GM12878 (cell line): ENCODE measurements at regions not wholly inside any gene's neighbourhood (a gene's known extent, or its start where the extent isn't known, plus 50 kb on each side); places are given as distances from the start of the nearest gene placed in this dataset.

Experiments
- ATAC-seq: fragments of 200-7000 bp; cut with Tn5 transposase; 3 replicates; pipeline ENCODE4 v1.9.1; 2020; ENCODE audit warnings: mild to moderate bottlenecking, moderate library complexity
- BruUV-seq: library from RNA; stranded (reverse); fragments of 400-500 nt; replicated peaks from 2 replicates; lab custom pipeline; 2021; lab: Mats Ljungman, UMichigan
- CTCF ChIA-PET: fragments of 300-600 bp; sonication (Branson Sonifier 250); formaldehyde crosslinking; extraction: SDS; loops from one replicate; lab custom pipeline; 2021; ENCODE audit warnings: inconsistent platforms; lab: Yijun Ruan, JAX
- POLR2A ChIA-PET: fragments of 350-600 bp; formaldehyde crosslinking; extraction: SDS; loops from one replicate; lab custom pipeline; 2021; ENCODE audit warnings: inconsistent platforms; lab: Charles Lee
- RAD21 ChIA-PET: fragments of 300-600 bp; sonication (Branson Sonifier 250); formaldehyde crosslinking; loops from one replicate; lab custom pipeline; 2023; ENCODE audit warnings: antibody characterized with exemption; ENCODE audit not compliant: unreplicated experiment; lab: Charles Lee
- SMC1A ChIA-PET: fragments of 300-600 bp; sonication (Branson Sonifier 250); formaldehyde crosslinking; loops from one replicate; lab custom pipeline; 2023; ENCODE audit not compliant: unreplicated experiment, uncharacterized antibody; lab: Charles Lee
- DNase-seq: peaks from one replicate; pipeline ENCODE4 v3.0.0-alpha.2; 2011; ENCODE audit warnings: low read depth, low spot score
- FAIRE-seq: peaks from 3 replicates; lab custom pipeline; 2011; peaks lifted over from hg19 to GRCh38; lab: Jason Lieb, UNC
- H2AFZ ChIP-seq: 2 replicates; pipeline ENCODE4 v1.6.0; 2011; ENCODE audit warnings: low read depth, low read length, control low read depth; ENCODE audit not compliant: control insufficient read depth
- H3K27ac ChIP-seq: 2 replicates; pipeline ENCODE4 v1.5.1; 2011; ENCODE audit warnings: control low read depth; ENCODE audit not compliant: control insufficient read depth, insufficient read depth
- H3K27me3 ChIP-seq, 2 experiments: replicated peaks in 1 of 2; 2 replicates each; pipeline versions ENCODE4 v1.6.0 to v1.6.1; 2011; ENCODE audit warnings: low read length in 1 of 2; ENCODE audit not compliant: control insufficient read depth in 2 of 2, insufficient read depth in 2 of 2
- H3K36me3 ChIP-seq, 2 experiments: 2 replicates each; pipeline ENCODE4 v1.5.1; 2011; ENCODE audit warnings: low read length in 1 of 2; ENCODE audit not compliant: control insufficient read depth in 2 of 2, insufficient read depth in 2 of 2
- H3K4me1 ChIP-seq: 2 replicates; pipeline ENCODE4 v1.6.1; 2011; ENCODE audit warnings: mild to moderate bottlenecking, low read length, moderate library complexity, mixed read lengths; ENCODE audit not compliant: control insufficient read depth, insufficient read depth
- H3K4me2 ChIP-seq: 2 replicates; pipeline ENCODE4 v1.6.0; 2011; ENCODE audit warnings: control low read depth; ENCODE audit not compliant: control insufficient read depth, insufficient read depth
- H3K4me3 ChIP-seq: fragments of 200-600 bp; sonication (generic); 2 replicates; pipeline ENCODE4 v1.5.1; 2016
- H3K79me2 ChIP-seq: 2 replicates; pipeline ENCODE4 v1.6.0; 2011; ENCODE audit warnings: low read length; ENCODE audit not compliant: control insufficient read depth, insufficient read depth
- H3K9ac ChIP-seq: 2 replicates; pipeline ENCODE4 v1.8.0; 2011; ENCODE audit warnings: low read length, control low read depth, mixed read lengths; ENCODE audit not compliant: control insufficient read depth, insufficient read depth
- H3K9me3 ChIP-seq: replicated peaks from 3 replicates; pipeline ENCODE4 v1.5.1; 2011; ENCODE audit warnings: mild to moderate bottlenecking, low read length; ENCODE audit not compliant: control insufficient read depth, insufficient read depth
- H4K20me1 ChIP-seq: 2 replicates; pipeline ENCODE4 v1.6.0; 2011; ENCODE audit not compliant: control insufficient read depth, insufficient read depth
- CHD1 ChIP-seq: IDR thresholded peaks from 2 replicates; pipeline ENCODE4 v1.6.1; 2012; ENCODE audit warnings: low read depth, low read length, improper control_type of control experiment
- JUND ChIP-seq: IDR thresholded peaks from 2 replicates; pipeline ENCODE4 v1.6.1; 2012; ENCODE audit warnings: low read depth, mild to moderate bottlenecking, low read length, improper control_type of control experiment, moderate library complexity
- KLF5 ChIP-seq: fragments of 450-650 bp; IDR thresholded peaks from 2 replicates; pipeline ENCODE4 v1.6.1; 2014; ENCODE audit warnings: mild to moderate bottlenecking; ENCODE audit not compliant: partially characterized antibody
- NBN ChIP-seq: fragments of 450-650 bp; IDR thresholded peaks from 2 replicates; pipeline ENCODE4 v1.6.1; 2016
- POLR2A ChIP-seq: IDR thresholded peaks from 2 replicates; pipeline ENCODE4 v1.6.1; 2011; ENCODE audit warnings: low read depth, mild to moderate bottlenecking, low read length
- POU2F2 ChIP-seq: IDR thresholded peaks from 3 replicates; pipeline ENCODE4 v1.6.1; 2011; ENCODE audit warnings: low read depth, mild to moderate bottlenecking, low read length, borderline replicate concordance
- RELA ChIP-seq: fragments of 450-650 bp; IDR thresholded peaks from 2 replicates; pipeline ENCODE4 v1.8.0; 2014; ENCODE audit warnings: borderline replicate concordance; ENCODE audit not compliant: partially characterized antibody
- SUPT20H ChIP-seq: IDR thresholded peaks from 2 replicates; pipeline ENCODE4 v1.6.1; 2011; ENCODE audit warnings: low read depth, mild to moderate bottlenecking, low read length, moderate library complexity, borderline replicate concordance; ENCODE audit not compliant: control insufficient read depth
- TCF3 ChIP-seq: IDR thresholded peaks from 2 replicates; pipeline ENCODE4 v1.6.1; 2012; ENCODE audit warnings: low read depth, mild to moderate bottlenecking, low read length, borderline replicate concordance; ENCODE audit not compliant: insufficient read depth
- ZBED1 ChIP-seq: IDR thresholded peaks from 2 replicates; pipeline ENCODE4 v1.6.1; 2016; ENCODE audit warnings: borderline replicate concordance
- WGBS: methylation state at CpG from one replicate; pipeline ENCODE4 v1.1.6; 2016; ENCODE audit warnings: low lambda C conversion rate; ENCODE audit not compliant: insufficient replicate concordance, insufficient coverage; ENCODE audit errors: missing lambda C conversion rate; 5-methylcytosine and 5-hydroxymethylcytosine counted together
- in situ Hi-C: fragments of 300-500 bp; cut with MboI; formaldehyde crosslinking; loops from 9 replicates; pipeline ENCODE4 v1.14.3; 2018; ENCODE audit warnings: mixed read lengths
- intact Hi-C: fragments of 100-400 bp; cut with micrococcal nuclease; formaldehyde crosslinking; loops from one replicate; pipeline ENCODE4 v1.14.2; 2022; ENCODE audit not compliant: unreplicated experiment
- TF ChIP-seq, protein P1 (sequence below): IDR thresholded peaks from 2 replicates; pipeline ENCODE4 v1.6.1; 2011; ENCODE audit warnings: borderline replicate concordance, low read depth, mild to moderate bottlenecking, moderate library complexity, low read length; ENCODE audit not compliant: insufficient read depth, poor library complexity, severe bottlenecking
- TF ChIP-seq, protein P2 (sequence below): fragments of 450-650 bp; IDR thresholded peaks from 2 replicates; pipeline ENCODE4 v1.6.1; 2014; ENCODE audit warnings: mild to moderate bottlenecking
- TF ChIP-seq, protein P3 (sequence below): IDR thresholded peaks from 2 replicates; pipeline ENCODE4 v1.6.1; 2011; ENCODE audit warnings: mild to moderate bottlenecking, low read depth, low read length, moderate library complexity; ENCODE audit not compliant: insufficient replicate concordance
- TF ChIP-seq, protein P4 (sequence below): fragments of 450-650 bp; IDR thresholded peaks from 2 replicates; pipeline ENCODE4 v1.6.1; 2016; ENCODE audit warnings: mild to moderate bottlenecking
- TF ChIP-seq, protein P5 (sequence below): fragments of 150-350 bp; IDR thresholded peaks from 2 replicates; pipeline ENCODE4 v1.6.1; 2016; ENCODE audit warnings: low read depth, low read length

DNA sequence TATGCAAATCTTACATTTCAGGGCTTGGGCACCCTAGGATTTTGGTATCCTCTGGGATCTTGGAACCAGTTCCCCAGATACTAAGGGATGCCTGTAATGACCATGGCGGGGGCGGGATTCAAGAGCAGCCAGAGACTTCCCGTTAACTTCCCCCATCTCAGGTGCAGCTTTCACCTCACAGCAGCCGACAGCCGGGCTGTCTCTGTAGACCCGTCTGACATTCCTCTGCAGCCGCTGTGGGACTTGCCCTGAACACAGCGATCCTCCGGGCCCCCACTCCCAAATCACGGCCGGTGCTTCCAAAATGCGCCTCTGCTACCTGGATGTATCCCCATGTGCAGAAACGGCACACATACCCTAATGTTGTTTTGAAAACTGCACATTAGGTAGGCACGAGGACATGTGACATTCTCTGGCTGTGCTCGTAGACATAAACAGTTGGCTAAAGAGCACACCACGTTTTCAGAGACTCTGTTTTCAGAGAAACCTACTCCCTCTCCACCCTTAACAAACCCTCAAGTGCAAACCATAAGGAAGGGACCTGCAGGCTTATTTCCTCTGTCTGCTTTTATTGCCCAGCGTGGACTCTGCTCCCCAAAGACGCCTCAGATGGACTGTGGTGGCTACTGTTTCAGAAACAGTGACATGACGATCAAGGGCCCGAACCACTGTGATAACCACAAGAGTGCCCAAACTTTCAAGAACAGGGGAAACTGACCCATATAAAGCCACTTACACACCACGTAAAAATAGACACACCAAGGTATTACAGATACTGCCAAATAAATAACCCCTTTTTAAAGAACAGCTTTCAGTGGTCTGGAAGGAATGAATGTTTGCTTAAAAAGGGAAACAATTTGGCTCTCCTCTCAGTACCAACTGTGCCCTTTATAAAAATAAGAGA is 72.9 kb upstream of the FOXC1 start:
- CTCF ChIA-PET, result interaction anchor here (1.0 kb wide), 1 partner anchor 9 kb away, joined by 3 read pairs; no protein-coding TSS in a partner anchor
- Histone ChIP-seq H3K4me3 (no peak overlapping the region), H3K27me3 (no peaks in the 10 kb centered on the region; a peak in 1 of 4 replicates), H3K9ac (no peak overlapping the region), H3K4me1 (no peaks in the 10 kb centered on the region), H4K20me1 (no peaks in the 10 kb centered on the region), H3K36me3 (no peaks in the 10 kb centered on the region), H2AFZ (no peak overlapping the region), H3K9me3 (no peaks in the 10 kb centered on the region), H3K4me2 (no peak overlapping the region), H3K27ac (no peak overlapping the region), H3K79me2 (no peaks in the 10 kb centered on the region)
- no TSS peak for BruUV-seq
- RAD21 ChIA-PET, result no interaction called here
- WGBS, result 54% methylated on average over 21 of the region's 21 CpGs
- POLR2A ChIA-PET, result no interaction called here
- in situ Hi-C loops (no loop called here), intact Hi-C loops (no loop called here)
- ATAC-seq (no peak), FAIRE-seq (no peak), DNase-seq (no peak)
- SMC1A ChIA-PET, result interaction anchor here (0.6 to 1.0 kb wide), 2 partner anchors 9 to 24 kb away, joined by 3 read pairs; no protein-coding TSS in a partner anchor
- TF ChIP-seq RELA (no peak), KLF5 (no peak), JUND (no peak), CHD1 (no peak), NBN (no peak), POU2F2 (no peak), SUPT20H (no peak), POLR2A (no peak), TCF3 (no peak), ZBED1 (no peak)
- TF ChIP-seq, protein P1, sequence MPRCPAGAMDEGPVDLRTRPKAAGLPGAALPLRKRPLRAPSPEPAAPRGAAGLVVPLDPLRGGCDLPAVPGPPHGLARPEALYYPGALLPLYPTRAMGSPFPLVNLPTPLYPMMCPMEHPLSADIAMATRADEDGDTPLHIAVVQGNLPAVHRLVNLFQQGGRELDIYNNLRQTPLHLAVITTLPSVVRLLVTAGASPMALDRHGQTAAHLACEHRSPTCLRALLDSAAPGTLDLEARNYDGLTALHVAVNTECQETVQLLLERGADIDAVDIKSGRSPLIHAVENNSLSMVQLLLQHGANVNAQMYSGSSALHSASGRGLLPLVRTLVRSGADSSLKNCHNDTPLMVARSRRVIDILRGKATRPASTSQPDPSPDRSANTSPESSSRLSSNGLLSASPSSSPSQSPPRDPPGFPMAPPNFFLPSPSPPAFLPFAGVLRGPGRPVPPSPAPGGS, result no peak
- TF ChIP-seq, protein P2, sequence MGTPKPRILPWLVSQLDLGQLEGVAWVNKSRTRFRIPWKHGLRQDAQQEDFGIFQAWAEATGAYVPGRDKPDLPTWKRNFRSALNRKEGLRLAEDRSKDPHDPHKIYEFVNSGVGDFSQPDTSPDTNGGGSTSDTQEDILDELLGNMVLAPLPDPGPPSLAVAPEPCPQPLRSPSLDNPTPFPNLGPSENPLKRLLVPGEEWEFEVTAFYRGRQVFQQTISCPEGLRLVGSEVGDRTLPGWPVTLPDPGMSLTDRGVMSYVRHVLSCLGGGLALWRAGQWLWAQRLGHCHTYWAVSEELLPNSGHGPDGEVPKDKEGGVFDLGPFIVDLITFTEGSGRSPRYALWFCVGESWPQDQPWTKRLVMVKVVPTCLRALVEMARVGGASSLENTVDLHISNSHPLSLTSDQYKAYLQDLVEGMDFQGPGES, result no peak
- TF ChIP-seq, protein P3, sequence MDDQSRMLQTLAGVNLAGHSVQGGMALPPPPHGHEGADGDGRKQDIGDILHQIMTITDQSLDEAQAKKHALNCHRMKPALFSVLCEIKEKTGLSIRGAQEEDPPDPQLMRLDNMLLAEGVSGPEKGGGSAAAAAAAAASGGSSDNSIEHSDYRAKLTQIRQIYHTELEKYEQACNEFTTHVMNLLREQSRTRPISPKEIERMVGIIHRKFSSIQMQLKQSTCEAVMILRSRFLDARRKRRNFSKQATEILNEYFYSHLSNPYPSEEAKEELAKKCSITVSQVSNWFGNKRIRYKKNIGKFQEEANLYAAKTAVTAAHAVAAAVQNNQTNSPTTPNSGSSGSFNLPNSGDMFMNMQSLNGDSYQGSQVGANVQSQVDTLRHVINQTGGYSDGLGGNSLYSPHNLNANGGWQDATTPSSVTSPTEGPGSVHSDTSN, result no peak
- TF ChIP-seq, protein P4, sequence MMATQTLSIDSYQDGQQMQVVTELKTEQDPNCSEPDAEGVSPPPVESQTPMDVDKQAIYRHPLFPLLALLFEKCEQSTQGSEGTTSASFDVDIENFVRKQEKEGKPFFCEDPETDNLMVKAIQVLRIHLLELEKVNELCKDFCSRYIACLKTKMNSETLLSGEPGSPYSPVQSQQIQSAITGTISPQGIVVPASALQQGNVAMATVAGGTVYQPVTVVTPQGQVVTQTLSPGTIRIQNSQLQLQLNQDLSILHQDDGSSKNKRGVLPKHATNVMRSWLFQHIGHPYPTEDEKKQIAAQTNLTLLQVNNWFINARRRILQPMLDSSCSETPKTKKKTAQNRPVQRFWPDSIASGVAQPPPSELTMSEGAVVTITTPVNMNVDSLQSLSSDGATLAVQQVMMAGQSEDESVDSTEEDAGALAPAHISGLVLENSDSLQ, result no peak
- TF ChIP-seq, protein P5, sequence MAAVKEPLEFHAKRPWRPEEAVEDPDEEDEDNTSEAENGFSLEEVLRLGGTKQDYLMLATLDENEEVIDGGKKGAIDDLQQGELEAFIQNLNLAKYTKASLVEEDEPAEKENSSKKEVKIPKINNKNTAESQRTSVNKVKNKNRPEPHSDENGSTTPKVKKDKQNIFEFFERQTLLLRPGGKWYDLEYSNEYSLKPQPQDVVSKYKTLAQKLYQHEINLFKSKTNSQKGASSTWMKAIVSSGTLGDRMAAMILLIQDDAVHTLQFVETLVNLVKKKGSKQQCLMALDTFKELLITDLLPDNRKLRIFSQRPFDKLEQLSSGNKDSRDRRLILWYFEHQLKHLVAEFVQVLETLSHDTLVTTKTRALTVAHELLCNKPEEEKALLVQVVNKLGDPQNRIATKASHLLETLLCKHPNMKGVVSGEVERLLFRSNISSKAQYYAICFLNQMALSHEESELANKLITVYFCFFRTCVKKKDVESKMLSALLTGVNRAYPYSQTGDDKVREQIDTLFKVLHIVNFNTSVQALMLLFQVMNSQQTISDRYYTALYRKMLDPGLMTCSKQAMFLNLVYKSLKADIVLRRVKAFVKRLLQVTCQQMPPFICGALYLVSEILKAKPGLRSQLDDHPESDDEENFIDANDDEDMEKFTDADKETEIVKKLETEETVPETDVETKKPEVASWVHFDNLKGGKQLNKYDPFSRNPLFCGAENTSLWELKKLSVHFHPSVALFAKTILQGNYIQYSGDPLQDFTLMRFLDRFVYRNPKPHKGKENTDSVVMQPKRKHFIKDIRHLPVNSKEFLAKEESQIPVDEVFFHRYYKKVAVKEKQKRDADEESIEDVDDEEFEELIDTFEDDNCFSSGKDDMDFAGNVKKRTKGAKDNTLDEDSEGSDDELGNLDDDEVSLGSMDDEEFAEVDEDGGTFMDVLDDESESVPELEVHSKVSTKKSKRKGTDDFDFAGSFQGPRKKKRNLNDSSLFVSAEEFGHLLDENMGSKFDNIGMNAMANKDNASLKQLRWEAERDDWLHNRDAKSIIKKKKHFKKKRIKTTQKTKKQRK, result no peak
